Heart left ventricle (tissue), 13 donors: ENCODE measurements at regions not wholly inside any gene's neighbourhood (a gene's known extent, or its start where the extent isn't known, plus 50 kb on each side); places are given as distances from the start of the nearest gene placed in this dataset.

Experiments
- POLR2A ChIP-seq, 2 donors: fragments of 450-650 bp; IDR thresholded peaks; one replicate each; pipeline ENCODE4 v1.6.1; 2017; ENCODE audit warnings: antibody characterized with exemption in 2 of 2, mild to moderate bottlenecking in 2 of 2, moderate library complexity in 2 of 2
- TF ChIP-seq, protein P1 (sequence below), 12 donors: fragments of 200-600 bp; sonication (generic) in 4 of 12; IDR thresholded peaks; one replicate each; pipeline versions ENCODE4 v1.5.0 to v1.8.0; 2018 to 2022; ENCODE audit warnings: antibody characterized with exemption in 12 of 12, mild to moderate bottlenecking in 5 of 12
- donor health status: ischemic (EF 13 %, LVEDD 7.1; RV severe dilation, severe dysfunction).
- donor health status: DM: no; HTN: yes; CAD: no.
- donor health status: DM: no; HTN: no; CAD: no.
- donor health status: ischemic (EF 25% LVEDD 6.9; RV normal size, moderate dysfunction).
- donor health status: ischemic (EF 25% LVEDD 5.7; RV mildly dilated, moderate dysfunction).
- donor health status: ischemic (EF 35%, LVEDD 5.7; RV mildly dilated, moderate dysfunction).
- donor health status: nonischemic (EF 11% LVEDD 7.7; RV severe dilation, severe dysfunction).
- donor health status: DM: yes; HTN: yes; CAD: no.
- donor health status: PGD.
- donor health status: ischemic (EF 29% LVEDD 5.4; RV normal size, mild dysfunction).
- donor health status: nonischemic (EF 23%, LVEDD 6.1; RV moderate dilation, normal function).

DNA sequence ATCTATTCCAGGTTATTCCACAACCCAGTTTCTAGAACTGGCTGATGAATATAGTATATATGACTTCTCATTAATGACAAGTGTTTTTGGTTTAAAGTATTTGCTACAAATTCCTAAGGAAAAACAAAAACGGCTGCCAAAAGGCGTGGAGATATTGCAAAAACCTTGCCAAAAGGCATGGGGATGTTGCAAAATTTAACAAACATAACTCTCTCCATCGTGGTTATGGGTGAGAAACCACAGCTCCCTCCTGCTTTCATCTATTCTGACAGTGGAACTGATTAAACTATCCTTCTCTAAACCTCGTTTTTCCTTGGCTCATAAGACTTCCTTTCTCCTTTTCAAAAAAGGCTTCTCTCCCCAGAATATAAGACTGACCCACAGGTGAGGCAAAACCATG is 342.0 kb upstream of the PDZRN3 start:
- TF ChIP-seq POLR2A (IDR thresholded peaks at IDR 0.05) = no peak
- TF ChIP-seq, protein P1, sequence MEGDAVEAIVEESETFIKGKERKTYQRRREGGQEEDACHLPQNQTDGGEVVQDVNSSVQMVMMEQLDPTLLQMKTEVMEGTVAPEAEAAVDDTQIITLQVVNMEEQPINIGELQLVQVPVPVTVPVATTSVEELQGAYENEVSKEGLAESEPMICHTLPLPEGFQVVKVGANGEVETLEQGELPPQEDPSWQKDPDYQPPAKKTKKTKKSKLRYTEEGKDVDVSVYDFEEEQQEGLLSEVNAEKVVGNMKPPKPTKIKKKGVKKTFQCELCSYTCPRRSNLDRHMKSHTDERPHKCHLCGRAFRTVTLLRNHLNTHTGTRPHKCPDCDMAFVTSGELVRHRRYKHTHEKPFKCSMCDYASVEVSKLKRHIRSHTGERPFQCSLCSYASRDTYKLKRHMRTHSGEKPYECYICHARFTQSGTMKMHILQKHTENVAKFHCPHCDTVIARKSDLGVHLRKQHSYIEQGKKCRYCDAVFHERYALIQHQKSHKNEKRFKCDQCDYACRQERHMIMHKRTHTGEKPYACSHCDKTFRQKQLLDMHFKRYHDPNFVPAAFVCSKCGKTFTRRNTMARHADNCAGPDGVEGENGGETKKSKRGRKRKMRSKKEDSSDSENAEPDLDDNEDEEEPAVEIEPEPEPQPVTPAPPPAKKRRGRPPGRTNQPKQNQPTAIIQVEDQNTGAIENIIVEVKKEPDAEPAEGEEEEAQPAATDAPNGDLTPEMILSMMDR (IDR thresholded peaks at IDR 0.05) = no peak
